Activated B cell treated with CpG ODN at 0.5 μM for 24 hours (primary cell): ENCODE measurements at regions not wholly inside any gene's neighbourhood (a gene's known extent, or its start where the extent isn't known, plus 50 kb on each side); places are given as distances from the start of the nearest gene placed in this dataset.

ENCODE experiments used
- ATAC-seq: fragments of 200-7000 bp; cut with Tn5 transposase; one replicate; pipeline ENCODE4 v1.10.0; 2021; ENCODE audit warnings: low read depth, mild to moderate bottlenecking, moderate library complexity
- CTCF ChIA-PET: fragments of 350-600 bp; sonication (Branson Sonifier 250); formaldehyde crosslinking; loops from one replicate; lab custom pipeline; 2021; ENCODE audit warnings: antibody characterized with exemption; lab: Charles Lee
- POLR2A ChIA-PET: fragments of 350-600 bp; sonication (Branson Sonifier 250); formaldehyde crosslinking; loops from one replicate; lab custom pipeline; 2021; ENCODE audit warnings: antibody characterized with exemption; lab: Charles Lee
- DNase-seq: peaks from one replicate; pipeline ENCODE4 v3.0.0; 2022
- H3K27ac Mint-ChIP-seq: one replicate; pipeline ENCODE4 v1.8.0; 2020; ENCODE audit warnings: mixed read lengths
- H3K27me3 Mint-ChIP-seq: one replicate; pipeline ENCODE4 v1.8.0; 2021; ENCODE audit warnings: mixed read lengths
- H3K36me3 Mint-ChIP-seq: one replicate; pipeline ENCODE4 v1.8.0; 2021; ENCODE audit warnings: low read depth, mixed read lengths
- H3K4me1 Mint-ChIP-seq: one replicate; pipeline ENCODE4 v1.8.0; 2021; ENCODE audit warnings: mixed read lengths
- H3K4me3 Mint-ChIP-seq: one replicate; pipeline ENCODE4 v1.8.0; 2020; ENCODE audit warnings: mild to moderate bottlenecking, mixed read lengths
- H3K9me3 Mint-ChIP-seq: one replicate; pipeline ENCODE4 v1.8.0; 2020; ENCODE audit warnings: mixed read lengths
- intact Hi-C: fragments of 100-400 bp; cut with micrococcal nuclease; formaldehyde crosslinking; loops from one replicate; pipeline ENCODE4 v1.15.1; 2024
- TF ChIP-seq, protein P1 (sequence below): fragments of 200-600 bp; IDR thresholded peaks from one replicate; pipeline ENCODE4 v1.8.0; 2022; ENCODE audit warnings: antibody characterized with exemption, mild to moderate bottlenecking

DNA sequence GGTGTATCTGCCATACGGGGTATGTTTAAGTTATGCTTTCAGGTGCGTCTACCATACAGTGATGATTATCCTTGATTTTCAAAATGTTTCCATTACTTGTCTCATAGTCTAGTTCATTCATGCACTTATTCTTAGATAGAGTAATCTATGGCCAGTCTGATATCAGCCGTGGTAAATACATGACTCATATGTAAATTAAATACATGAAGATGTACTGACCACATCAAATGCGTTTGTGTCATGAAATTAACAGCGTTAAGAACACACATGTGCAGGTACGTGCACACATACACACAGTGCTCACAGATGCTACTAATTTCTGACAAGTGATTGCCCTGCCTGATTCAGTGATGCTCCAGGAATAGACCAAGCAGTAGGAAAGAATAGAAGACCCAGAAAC, 75.2 kb upstream of the EXOC1L start:
- intact Hi-C loops = no loop called here
- no peaks in the 10 kb centered on the region for H3K9me3 Mint-ChIP-seq
- no peak overlapping the region for H3K4me3 Mint-ChIP-seq
- POLR2A ChIA-PET = no interaction called here
- TF ChIP-seq, protein P1, sequence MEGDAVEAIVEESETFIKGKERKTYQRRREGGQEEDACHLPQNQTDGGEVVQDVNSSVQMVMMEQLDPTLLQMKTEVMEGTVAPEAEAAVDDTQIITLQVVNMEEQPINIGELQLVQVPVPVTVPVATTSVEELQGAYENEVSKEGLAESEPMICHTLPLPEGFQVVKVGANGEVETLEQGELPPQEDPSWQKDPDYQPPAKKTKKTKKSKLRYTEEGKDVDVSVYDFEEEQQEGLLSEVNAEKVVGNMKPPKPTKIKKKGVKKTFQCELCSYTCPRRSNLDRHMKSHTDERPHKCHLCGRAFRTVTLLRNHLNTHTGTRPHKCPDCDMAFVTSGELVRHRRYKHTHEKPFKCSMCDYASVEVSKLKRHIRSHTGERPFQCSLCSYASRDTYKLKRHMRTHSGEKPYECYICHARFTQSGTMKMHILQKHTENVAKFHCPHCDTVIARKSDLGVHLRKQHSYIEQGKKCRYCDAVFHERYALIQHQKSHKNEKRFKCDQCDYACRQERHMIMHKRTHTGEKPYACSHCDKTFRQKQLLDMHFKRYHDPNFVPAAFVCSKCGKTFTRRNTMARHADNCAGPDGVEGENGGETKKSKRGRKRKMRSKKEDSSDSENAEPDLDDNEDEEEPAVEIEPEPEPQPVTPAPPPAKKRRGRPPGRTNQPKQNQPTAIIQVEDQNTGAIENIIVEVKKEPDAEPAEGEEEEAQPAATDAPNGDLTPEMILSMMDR = no peak
- DNase-seq = no peak
- CTCF ChIA-PET = no interaction called here
- no peaks in the 10 kb centered on the region for H3K4me1 Mint-ChIP-seq
- no peaks in the 10 kb centered on the region for H3K36me3 Mint-ChIP-seq
- H3K27me3 Mint-ChIP-seq = peaks cover 19% of the 10 kb centered on the region
- no peak overlapping the region for H3K27ac Mint-ChIP-seq
- no peak for ATAC-seq

DNA sequence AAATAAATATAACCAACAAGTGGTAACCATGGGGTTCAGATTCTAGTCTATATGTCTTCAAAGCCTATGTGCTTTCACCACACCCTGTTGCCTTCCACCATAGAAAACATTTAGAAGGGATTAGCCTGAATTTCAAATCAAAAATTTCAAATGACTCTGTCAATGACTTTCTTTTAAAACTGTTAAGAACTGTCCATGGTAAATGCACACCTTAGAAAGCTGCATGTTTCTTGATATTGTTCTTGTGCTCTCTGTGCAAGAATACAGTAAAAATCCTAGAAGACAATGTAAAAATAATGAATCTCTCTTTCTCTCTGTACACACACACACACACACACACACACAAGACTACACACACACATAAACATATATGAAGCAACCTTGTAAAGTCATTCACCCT, 74.6 kb upstream of the EXOC1L start:
- ATAC-seq = no peak
- ChIA-PET CTCF (no interaction called here), POLR2A (no interaction called here)
- Mint-ChIP-seq H3K4me1 (no peaks in the 10 kb centered on the region), H3K27ac (no peak overlapping the region), H3K9me3 (no peaks in the 10 kb centered on the region), H3K4me3 (no peak overlapping the region), H3K27me3 (peaks cover 19% of the 10 kb centered on the region), H3K36me3 (no peaks in the 10 kb centered on the region)
- TF ChIP-seq, protein P1 = no peak
- no peak for DNase-seq
- intact Hi-C loops = no loop called here

DNA sequence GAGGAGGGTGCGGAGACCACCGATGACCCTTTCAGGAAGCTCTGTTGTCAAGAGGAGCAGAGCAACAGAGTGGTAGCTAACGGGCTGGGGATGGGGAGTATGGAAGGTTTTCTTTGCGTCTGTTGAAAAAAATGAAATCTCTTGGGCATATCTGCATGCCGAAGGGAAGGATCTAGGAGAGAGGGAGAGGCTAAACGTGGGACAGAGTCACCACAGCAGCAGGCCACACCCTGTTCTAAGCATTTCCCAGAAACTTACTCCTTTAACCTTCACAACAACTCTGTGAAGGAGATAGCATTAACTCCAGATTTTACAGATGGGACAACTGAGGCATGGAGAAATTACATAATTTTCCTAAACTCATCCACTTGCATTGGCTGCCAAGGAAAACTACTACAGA, 71.8 kb upstream of the EXOC1L start:
- DNase-seq = no peak
- POLR2A ChIA-PET = no interaction called here
- Mint-ChIP-seq H3K36me3 (no peaks in the 10 kb centered on the region), H3K4me1 (no peaks in the 10 kb centered on the region), H3K4me3 (no peak overlapping the region), H3K27ac (no peak overlapping the region), H3K9me3 (no peaks in the 10 kb centered on the region), H3K27me3 (peaks cover 17% of the 10 kb centered on the region)
- CTCF ChIA-PET = no interaction called here
- TF ChIP-seq, protein P1 = no peak
- no peak for ATAC-seq
- intact Hi-C loops = no loop called here

DNA sequence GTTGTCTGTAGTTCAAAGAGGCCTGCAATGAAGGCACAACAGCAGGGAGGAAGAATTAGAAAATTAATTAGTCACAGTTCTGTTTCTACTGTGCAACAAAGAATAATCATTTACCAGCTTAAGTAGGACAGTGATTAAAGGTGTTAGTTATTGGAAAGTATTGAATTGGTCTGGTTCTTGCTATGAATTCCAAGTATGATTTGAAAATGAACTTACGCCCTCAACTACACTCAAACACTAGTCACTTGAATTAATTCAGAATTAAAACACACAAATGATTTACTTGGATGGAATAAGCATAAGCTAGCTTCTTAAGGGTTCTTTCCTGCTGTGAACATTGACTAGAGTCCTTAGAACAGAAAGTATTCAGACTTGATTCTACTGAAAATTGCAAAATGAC, 69.9 kb upstream of the EXOC1L start:
- Mint-ChIP-seq H3K4me1 (no peaks in the 10 kb centered on the region), H3K4me3 (no peak overlapping the region), H3K36me3 (no peaks in the 10 kb centered on the region), H3K27me3 (peaks cover 17% of the 10 kb centered on the region), H3K27ac (no peak overlapping the region), H3K9me3 (no peaks in the 10 kb centered on the region)
- POLR2A ChIA-PET = no interaction called here
- DNase-seq = no peak
- CTCF ChIA-PET = no interaction called here
- TF ChIP-seq, protein P1 = no peak
- intact Hi-C loops = no loop called here
- ATAC-seq = no peak

DNA sequence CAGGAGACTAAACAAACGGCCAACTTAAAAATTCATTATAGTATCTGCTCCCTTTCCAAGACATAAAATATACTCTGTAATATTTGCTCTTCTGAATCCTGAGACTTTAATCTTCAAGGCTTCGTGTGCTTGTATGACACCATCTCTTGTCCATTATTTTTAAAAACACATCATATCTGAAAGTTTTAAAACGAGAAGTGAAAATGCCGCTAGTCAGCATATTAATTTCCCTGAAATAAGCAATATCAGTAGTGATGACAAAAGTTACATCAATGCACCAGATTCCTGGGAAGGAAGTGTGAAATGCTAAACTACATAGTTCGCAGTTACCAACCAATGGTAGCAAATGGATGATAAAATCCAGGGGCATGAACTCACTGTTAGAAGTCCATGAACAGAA, 66.8 kb upstream of the EXOC1L start:
- no peak overlapping the region for H3K27ac Mint-ChIP-seq
- TF ChIP-seq, protein P1 = no peak
- H3K27me3 Mint-ChIP-seq = peaks cover 13% of the 10 kb centered on the region
- DNase-seq (no peak), ATAC-seq (no peak)
- H3K9me3 Mint-ChIP-seq = no peaks in the 10 kb centered on the region
- intact Hi-C loops = no loop called here
- no peak overlapping the region for H3K4me3 Mint-ChIP-seq
- ChIA-PET POLR2A (no interaction called here), CTCF (no interaction called here)
- H3K36me3 Mint-ChIP-seq = no peaks in the 10 kb centered on the region
- H3K4me1 Mint-ChIP-seq = no peaks in the 10 kb centered on the region
